Suprapubic skin (tissue), 3 donors: ENCODE measurements at regions not wholly inside any gene's neighbourhood (a gene's known extent, or its start where the extent isn't known, plus 50 kb on each side); places are given as distances from the start of the nearest gene placed in this dataset.

ENCODE experiments used
- EP300 ChIP-seq: sonication (generic); formaldehyde crosslinking; IDR thresholded peaks from one replicate; pipeline ENCODE4 v1.6.1; 2017; ENCODE audit warnings: antibody characterized with exemption
- TF ChIP-seq, protein P1 (sequence below), 2 donors: fragments of 200-600 bp in 1 of 2; fragments of 450-650 bp in 1 of 2; sonication (generic) in 1 of 2; IDR thresholded peaks; one replicate each; pipeline ENCODE4 v1.5.1; 2016 to 2019; ENCODE audit warnings: antibody characterized with exemption in 2 of 2, mild to moderate bottlenecking in 1 of 2, moderate library complexity in 1 of 2

DNA sequence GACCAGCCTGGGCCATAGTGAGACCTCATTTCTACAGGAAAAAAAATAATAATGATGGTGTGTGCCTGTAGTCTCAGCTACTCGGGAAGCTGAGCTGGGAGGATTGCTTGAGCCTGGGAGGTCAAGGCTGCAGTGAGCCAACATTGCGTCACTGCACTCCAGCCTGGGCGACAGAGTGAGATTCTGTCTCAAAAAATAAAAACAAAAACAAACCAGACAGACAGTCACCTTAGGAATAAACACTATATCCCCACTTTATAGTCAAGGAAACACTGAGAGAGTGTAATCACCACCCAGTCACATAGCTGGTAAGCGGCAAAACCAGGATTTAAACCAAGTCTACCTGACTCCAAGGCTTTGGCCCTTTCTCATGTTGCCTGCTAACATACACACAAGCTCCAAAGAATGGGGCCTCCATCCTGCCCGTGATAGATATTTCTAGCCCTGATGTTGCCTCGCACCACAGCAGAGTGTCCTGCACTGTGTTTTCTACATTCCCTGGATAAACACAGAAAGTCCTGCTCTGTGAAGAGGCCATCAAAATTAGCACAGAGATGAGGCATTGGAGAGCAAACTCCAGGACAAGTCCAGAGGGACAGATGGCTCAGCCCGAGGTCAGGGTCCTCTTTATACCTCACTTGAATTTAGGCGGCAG lies 66.1 kb upstream of the SMURF2 start:
- TF ChIP-seq, protein P1, sequence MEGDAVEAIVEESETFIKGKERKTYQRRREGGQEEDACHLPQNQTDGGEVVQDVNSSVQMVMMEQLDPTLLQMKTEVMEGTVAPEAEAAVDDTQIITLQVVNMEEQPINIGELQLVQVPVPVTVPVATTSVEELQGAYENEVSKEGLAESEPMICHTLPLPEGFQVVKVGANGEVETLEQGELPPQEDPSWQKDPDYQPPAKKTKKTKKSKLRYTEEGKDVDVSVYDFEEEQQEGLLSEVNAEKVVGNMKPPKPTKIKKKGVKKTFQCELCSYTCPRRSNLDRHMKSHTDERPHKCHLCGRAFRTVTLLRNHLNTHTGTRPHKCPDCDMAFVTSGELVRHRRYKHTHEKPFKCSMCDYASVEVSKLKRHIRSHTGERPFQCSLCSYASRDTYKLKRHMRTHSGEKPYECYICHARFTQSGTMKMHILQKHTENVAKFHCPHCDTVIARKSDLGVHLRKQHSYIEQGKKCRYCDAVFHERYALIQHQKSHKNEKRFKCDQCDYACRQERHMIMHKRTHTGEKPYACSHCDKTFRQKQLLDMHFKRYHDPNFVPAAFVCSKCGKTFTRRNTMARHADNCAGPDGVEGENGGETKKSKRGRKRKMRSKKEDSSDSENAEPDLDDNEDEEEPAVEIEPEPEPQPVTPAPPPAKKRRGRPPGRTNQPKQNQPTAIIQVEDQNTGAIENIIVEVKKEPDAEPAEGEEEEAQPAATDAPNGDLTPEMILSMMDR (IDR thresholded peaks at IDR 0.05) = no peak
- no peak for TF ChIP-seq EP300
